HG02588 (cell line): ENCODE measurements at regions not wholly inside any gene's neighbourhood (a gene's known extent, or its start where the extent isn't known, plus 50 kb on each side); places are given as distances from the start of the nearest gene placed in this dataset.
A peak's percentile ranks its signal among the peaks of the same experiment; 100 is the strongest.
"Not testable (repeated sequence)": the region's sequence is repeated elsewhere in the genome, so short reads cannot be mapped to it uniquely, and the experiment has no call there.

Experiments
- ATAC-seq: cut with Tn5 transposase; IDR thresholded peaks from one replicate; pipeline ENCODE4 v1.9.1; 2021; ENCODE audit warnings: mild to moderate bottlenecking, moderate library complexity; ENCODE audit not compliant: unreplicated experiment

DNA sequence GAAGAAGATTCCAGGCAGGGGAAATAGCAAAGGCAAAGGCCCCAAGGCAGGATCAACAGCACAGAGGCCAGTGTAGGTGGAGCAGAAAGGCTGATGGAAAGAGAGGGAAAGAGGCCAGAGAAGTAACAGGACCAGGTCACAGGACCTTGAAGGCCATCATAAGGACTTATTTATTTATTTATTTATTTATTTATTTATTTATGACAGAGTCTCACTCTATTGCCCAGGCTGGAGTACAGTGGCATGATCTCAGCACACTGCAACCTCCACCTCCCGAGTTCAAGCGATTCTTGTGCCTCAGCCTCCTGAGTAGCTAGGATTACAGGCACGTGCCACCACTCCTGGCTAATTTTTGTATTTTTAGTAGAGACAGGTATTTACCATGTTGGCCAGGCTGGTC, 731.1 kb downstream of the MAFB start:
- ATAC-seq, result not testable (repeated sequence)

DNA sequence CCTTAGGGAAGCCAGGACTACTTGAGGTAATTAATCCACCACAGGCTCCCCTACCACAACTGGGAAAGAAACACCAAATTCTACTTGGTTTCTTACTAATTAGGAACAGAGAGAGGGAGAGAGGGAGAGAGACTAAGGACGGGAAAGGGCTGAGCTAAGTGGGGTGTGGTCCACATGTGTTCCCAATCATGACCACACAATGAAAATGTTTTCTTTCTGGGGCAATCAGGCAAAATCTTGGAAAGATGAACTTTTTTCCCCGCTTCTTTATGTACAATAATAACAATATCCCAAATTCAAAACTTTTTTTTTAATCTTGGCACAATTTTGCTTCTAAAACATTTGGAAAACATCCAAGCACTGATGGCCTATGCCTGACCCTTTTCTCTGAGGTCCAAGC, 734.4 kb downstream of the MAFB start:
- no peak for ATAC-seq

DNA sequence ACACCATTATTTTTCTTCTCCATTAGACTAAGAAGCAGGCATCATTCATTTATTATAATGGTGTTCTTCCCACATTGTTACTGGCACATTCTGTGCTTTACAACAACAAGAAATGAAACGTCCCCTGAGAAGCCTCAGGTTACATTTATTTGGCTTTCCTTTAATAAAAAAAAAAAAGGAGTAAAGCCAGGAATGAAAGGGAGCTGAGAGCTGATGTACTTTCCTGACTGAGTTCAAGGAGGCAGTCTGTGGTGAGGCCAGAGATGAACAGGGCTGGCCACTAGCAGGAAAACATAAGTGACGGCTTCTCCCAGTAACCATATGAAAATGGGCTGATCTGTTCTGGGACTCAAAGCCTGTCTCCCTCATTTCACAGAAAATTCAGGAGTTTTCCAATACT, 742.1 kb downstream of the MAFB start:
- ATAC-seq, result no peak

GRCh38 chr20:39946053-39946810, 742.8 kb downstream of the MAFB start:
- no peak for ATAC-seq

GRCh38 chr20:39944861-39945260, 744.2 kb downstream of the MAFB start:
- ATAC-seq, result peak; percentile 42

GRCh38 chr20:39943336-39943735, 745.7 kb downstream of the MAFB start:
- ATAC-seq, result no peak

DNA sequence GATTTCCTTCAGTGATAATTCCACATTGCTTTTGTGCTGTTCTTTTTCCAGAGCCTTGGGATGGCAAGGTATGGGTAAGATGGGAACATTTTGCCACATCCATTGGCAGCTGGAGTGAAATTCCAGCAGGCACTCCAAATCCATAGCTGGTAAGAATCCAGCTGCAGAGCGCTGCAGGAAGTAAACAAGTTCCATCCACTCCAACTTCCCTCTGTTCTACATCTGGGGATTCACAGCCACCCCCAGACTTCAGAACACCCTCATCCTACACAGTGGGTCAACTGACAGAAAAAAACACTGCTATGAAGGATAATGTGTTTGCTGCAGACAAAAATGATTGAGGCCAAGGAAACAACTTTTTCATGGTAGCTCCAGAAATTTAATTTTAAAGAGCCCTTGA, 747.8 kb downstream of the MAFB start:
- ATAC-seq, result no peak

DNA sequence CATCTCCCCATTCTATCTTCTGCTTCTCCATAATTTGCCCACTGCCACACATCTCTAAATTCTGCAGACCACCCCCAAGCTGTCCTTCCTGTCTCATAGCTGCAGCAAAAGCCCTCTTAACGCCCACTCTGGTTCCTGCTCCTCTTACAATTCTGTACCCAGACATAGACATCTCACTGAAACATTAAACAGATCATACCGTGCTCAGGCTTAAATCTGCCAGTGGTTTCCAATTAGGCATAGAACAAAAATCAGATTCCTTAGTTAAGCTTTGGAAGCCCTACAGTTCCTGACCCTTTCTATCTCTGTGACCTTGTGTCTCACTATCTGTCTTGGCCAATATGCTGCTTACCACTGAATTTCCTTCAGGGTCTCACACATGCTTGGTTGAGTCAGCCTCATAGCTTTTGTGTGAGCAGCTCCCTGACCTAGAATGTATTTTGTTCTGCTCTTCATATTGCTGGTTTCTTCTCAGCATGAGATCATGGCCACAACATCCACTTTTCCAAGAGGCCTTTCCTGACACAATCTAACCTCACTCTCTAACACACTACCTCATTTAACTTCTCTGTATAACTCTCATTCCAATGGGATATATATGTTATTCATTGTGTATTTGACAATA, 749.7 kb downstream of the MAFB start:
- no peak for ATAC-seq

DNA sequence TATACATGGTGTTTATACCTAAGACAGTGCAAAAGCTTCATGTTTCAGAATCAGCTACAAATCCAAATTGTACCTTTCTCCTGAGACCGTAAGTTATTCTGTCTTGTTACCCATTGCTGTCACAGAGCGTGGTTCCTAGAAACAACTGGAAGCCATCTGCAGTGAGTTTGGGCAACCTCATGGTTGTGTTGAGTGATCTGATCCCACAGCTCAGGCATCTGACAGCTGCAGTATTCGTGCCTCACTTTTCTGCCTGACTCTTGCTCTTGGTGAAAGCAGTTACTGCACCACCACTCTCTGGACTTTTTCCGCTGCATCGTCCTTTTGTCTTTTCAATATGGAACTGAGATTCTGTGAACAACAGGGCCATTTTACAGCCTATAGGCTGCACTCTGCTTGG, 752.6 kb downstream of the MAFB start:
- ATAC-seq, result no peak

GRCh38 chr20:39935901-39936300, 753.1 kb downstream of the MAFB start:
- ATAC-seq, result no peak

- no peak for ATAC-seq
Measured at GRCh38 chr20:39916236-39916765, 772.7 kb downstream of the MAFB start.

DNA sequence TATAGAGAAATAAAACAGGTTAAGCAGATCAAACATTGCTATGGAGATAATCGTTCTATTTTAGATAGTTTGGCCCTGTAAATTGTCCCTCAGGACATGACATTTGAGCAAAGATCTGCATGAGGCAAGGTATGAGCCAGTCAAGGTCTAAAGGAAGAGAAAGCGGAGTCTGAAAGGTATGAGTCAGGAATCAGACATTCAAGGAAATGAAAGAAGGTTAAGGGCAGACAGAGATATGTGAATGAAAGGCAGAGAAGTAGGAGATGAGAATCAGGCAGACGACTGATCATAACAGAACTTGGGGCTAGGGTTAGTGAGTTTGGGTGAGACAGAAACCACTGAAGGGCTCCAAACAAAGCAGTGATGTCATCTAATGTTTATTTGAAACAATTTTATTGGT, 775.8 kb downstream of the MAFB start:
- ATAC-seq, result no peak

DNA sequence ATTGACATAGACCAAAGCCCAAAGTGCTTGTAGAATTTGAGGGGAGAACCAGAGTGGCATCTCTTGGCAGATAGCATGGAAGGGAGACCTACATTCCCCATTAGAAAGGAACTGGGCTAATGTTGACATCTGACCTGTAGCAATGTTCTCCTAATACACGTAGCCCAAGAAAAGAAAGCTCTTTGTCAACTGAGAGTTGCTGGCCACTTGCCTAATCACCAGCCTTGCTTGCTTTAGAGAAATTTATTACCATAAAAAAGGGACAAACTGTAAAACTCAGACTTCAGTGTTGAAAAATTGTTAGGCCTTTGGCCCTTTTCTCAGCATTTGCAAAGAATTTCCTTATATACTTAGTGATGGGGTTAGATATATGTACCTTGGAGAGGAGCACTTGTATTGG, 777.5 kb downstream of the MAFB start:
- ATAC-seq, result no peak

DNA sequence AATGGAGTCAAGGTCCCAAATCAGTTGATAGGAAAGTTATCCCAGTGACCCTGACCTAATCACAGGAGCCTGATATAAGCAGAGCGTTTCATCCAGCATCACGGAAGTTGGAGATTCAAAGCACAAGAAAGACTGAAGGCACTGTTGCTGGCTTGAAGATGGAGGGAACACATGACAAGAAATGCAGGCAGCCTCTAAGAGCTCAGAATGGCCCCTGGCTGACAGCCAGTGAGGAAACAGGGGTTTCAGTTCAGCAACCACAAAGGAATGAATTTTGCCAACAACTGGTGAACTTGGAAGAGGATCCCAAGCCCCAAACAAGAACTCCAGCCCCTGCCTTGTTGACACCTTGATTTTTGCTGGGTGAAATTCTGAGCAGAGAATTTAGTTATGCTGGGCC, 778.5 kb downstream of the MAFB start:
- no peak for ATAC-seq

- no peak for ATAC-seq
Measured at GRCh38 chr20:39909447-39909846, 779.6 kb downstream of the MAFB start.

DNA sequence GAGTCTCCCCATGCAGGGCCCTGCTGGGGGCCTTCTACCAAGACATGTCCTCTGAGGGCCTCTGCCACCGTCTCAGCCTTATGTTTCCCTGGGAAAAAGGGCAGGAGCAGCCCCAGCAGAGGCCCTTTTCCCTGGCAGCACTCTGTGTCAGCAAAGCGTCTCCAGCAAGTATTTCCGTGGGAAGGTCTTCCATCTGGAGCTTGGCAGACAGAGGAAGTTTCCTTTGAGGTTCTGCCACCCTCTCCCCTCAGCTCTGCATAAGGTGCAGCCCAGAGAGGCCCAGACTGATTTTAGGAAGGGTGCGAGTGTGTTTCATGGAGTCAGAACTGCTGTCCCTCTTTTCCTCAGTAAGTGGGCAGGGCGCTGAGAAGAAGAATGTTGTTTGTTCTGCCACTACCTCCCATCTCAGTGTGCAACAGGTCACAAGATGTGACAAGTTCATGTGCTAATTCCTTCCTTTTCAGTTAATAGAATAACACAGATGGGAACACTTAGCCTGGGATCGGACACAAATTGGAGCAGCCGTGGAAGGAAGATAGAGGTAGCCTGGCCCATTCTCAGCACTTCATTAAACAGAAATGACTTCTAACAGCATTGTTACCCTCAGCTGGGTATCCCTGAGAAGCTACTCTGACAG, 784.4 kb downstream of the MAFB start:
- no peak for ATAC-seq

- ATAC-seq, result no peak
Measured at GRCh38 chr20:39903806-39904465, 785.1 kb downstream of the MAFB start.

- ATAC-seq, result no peak
Measured at GRCh38 chr20:39899881-39900280, 789.2 kb downstream of the MAFB start.

GRCh38 chr20:39898467-39898852, 790.6 kb downstream of the MAFB start:
- no peak for ATAC-seq

- ATAC-seq, result no peak
Measured at GRCh38 chr20:39897781-39898466, 791.1 kb downstream of the MAFB start.

DNA sequence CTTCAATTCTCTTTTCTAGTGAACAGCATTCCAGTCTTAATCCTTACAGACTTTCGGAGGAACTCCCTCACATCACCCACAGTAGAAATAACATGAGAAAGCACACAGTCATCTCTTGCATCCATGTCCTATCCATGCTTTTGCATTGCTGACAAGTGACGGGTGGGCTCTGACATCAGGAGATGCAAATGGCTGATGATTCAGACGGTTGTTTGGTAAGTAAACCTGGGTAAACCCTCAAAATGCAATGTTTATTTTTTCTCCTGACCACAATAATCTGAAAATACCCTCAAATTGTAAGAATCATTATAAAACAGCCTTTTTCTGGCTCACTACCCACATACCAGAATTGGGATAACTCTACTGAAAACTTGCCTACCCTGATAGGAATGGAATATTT, 792.0 kb downstream of the MAFB start:
- ATAC-seq, result no peak
